ENCODE measurements at regions not wholly inside any gene's neighbourhood (a gene's known extent, or its start where the extent isn't known, plus 50 kb on each side); places are given as distances from the start of the nearest gene placed in this dataset.

DNA sequence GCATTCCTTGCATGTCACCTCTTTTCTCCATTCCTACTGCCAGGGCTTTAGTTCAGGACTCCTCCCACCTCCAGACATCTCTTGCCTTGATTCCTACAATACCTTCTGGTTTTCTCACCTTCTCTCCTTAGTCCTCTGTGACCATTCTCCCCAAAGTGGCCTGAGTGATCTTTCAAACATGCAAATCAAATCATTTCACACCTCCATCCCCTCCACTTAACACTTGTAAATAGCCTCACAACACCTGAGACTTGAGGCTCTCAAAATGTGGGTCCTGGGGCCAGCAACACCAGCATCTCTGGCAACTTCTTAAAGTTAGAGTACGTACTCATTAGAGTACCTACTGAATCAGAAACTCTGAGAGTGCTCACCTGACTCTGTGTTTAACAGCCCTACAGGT is 68.4 kb downstream of the RTL9 start:
- BruUV-seq (replicated peaks) = no TSS peak
- ChIA-PET POLR2A (no interaction called here), CTCF (interaction anchor here (0.6 kb wide), 1 partner anchor 8 kb away, joined by 3 read pairs; no protein-coding TSS in a partner anchor)
- Histone ChIP-seq H3K9ac (replicated peaks; ENCODE audit: extremely low read depth, insufficient read depth, low read length) (no peak overlapping the region), H3K9me3 (replicated peaks; ENCODE audit: control insufficient read depth, insufficient read depth, low read length) (no peaks in the 10 kb centered on the region), H3K9me1 (replicated peaks; ENCODE audit: control insufficient read depth, extremely low read depth, insufficient read depth, low read length) (no peaks in the 10 kb centered on the region), H2AFZ (ENCODE audit: low read depth, low read length) (no peak overlapping the region), H3K27ac (ENCODE audit: insufficient read depth, low read depth, low read length) (no peak overlapping the region), H3K79me2 (ENCODE audit: control insufficient read depth, insufficient read depth, low read length) (no peaks in the 10 kb centered on the region), H3K4me1 (ENCODE audit: control insufficient read depth, extremely low read depth, insufficient read depth, low read length) (no peaks in the 10 kb centered on the region), H3K36me3 (ENCODE audit: control insufficient read depth in 2 of 2, extremely low read depth in 1 of 2, insufficient read depth in 2 of 2, low read length in 2 of 2) (no peaks in the 10 kb centered on the region), H3K4me3 (replicated peaks in 1 of 3; ENCODE audit: insufficient read depth in 1 of 3, low read depth in 1 of 3, low read length in 3 of 3) (no peak overlapping the region), H3K4me2 (ENCODE audit: insufficient read depth, low read length) (no peak overlapping the region), H4K20me1 (replicated peaks; ENCODE audit: control insufficient read depth, extremely low read depth, insufficient read depth, low read length) (no peaks in the 10 kb centered on the region), H3K27me3 (ENCODE audit: control insufficient read depth in 2 of 2, insufficient read depth in 2 of 2, low read length in 2 of 2) (peaks cover 0 to 3% of the 10 kb centered on the region in 2 experiments)
- FAIRE-seq (no peak), DNase-seq (ENCODE audit: low read depth, low spot score) (no peak)
- dilution Hi-C loops (cut with MboI; ENCODE audit: extremely low pct_ligation_motif_present, low sequenced_read_pairs) (no loop called here), intact Hi-C loops (cut with micrococcal nuclease) (no loop called here)
- TF ChIP-seq POLR2A (IDR thresholded peaks at IDR 0.05; ENCODE audit: low read depth, low read length) = no peak
- TF ChIP-seq MYC (IDR thresholded peaks at IDR 0.05; ENCODE audit: low read depth, low read length) = no peak
- no peak for TF ChIP-seq GATA2 (IDR thresholded peaks at IDR 0.05; ENCODE audit: insufficient read depth, insufficient read length, low read depth, low read length)
- TF ChIP-seq, protein P1, sequence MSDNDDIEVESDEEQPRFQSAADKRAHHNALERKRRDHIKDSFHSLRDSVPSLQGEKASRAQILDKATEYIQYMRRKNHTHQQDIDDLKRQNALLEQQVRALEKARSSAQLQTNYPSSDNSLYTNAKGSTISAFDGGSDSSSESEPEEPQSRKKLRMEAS (IDR thresholded peaks at IDR 0.05; ENCODE audit: insufficient read depth, insufficient read length) = no peak
- TF ChIP-seq EZH2 (IDR thresholded peaks at IDR 0.05; ENCODE audit: borderline replicate concordance, low read depth, low read length, severe bottlenecking) = no peak
- no peak for TF ChIP-seq FOS (IDR thresholded peaks at IDR 0.05; ENCODE audit: borderline replicate concordance, insufficient read depth, low read length)
- no peak for TF ChIP-seq JUN (IDR thresholded peaks at IDR 0.05; ENCODE audit: borderline replicate concordance, insufficient read depth, insufficient read length, low read depth)
- no peak for TF ChIP-seq POLR2AphosphoS5 (IDR thresholded peaks at IDR 0.05; ENCODE audit: insufficient read depth, low read depth, low read length)
- TF ChIP-seq, protein P2, sequence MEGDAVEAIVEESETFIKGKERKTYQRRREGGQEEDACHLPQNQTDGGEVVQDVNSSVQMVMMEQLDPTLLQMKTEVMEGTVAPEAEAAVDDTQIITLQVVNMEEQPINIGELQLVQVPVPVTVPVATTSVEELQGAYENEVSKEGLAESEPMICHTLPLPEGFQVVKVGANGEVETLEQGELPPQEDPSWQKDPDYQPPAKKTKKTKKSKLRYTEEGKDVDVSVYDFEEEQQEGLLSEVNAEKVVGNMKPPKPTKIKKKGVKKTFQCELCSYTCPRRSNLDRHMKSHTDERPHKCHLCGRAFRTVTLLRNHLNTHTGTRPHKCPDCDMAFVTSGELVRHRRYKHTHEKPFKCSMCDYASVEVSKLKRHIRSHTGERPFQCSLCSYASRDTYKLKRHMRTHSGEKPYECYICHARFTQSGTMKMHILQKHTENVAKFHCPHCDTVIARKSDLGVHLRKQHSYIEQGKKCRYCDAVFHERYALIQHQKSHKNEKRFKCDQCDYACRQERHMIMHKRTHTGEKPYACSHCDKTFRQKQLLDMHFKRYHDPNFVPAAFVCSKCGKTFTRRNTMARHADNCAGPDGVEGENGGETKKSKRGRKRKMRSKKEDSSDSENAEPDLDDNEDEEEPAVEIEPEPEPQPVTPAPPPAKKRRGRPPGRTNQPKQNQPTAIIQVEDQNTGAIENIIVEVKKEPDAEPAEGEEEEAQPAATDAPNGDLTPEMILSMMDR (IDR thresholded peaks at IDR 0.05; ENCODE audit: extremely low read depth in 1 of 2, insufficient read depth in 1 of 2, low read depth in 1 of 2, low read length in 2 of 2) = no peak
